H9 (cell line): ENCODE measurements at regions not wholly inside any gene's neighbourhood (a gene's known extent, or its start where the extent isn't known, plus 50 kb on each side); places are given as distances from the start of the nearest gene placed in this dataset.

Source experiments
- DNase-seq: peaks from one replicate; pipeline ENCODE4 v3.0.0-alpha.2; 2017
- H2AFZ ChIP-seq: one replicate; pipeline ENCODE4 v1.6.1; 2013; ENCODE audit warnings: mild to moderate bottlenecking, low read length, control low read depth, moderate library complexity
- H2AK5ac ChIP-seq: 2 replicates; pipeline ENCODE4 v1.6.1; 2013; ENCODE audit warnings: low read length, control low read depth, mixed read lengths; ENCODE audit not compliant: insufficient read length
- H2BK120ac ChIP-seq: one replicate; pipeline ENCODE4 v1.6.1; 2013; ENCODE audit warnings: low read depth, mild to moderate bottlenecking, low read length, control low read depth, inconsistent platforms; ENCODE audit not compliant: poor library complexity, severe bottlenecking
- H2BK12ac ChIP-seq: 2 replicates; pipeline ENCODE4 v1.6.1; 2013; ENCODE audit warnings: low read length, control low read depth, mixed read lengths, low read depth; ENCODE audit not compliant: insufficient read length
- H2BK15ac ChIP-seq: 2 replicates; pipeline ENCODE4 v1.6.1; 2013; ENCODE audit warnings: low read depth, low read length, control low read depth
- H2BK20ac ChIP-seq: one replicate; pipeline ENCODE4 v1.6.1; 2013; ENCODE audit warnings: low read depth, mild to moderate bottlenecking, low read length, control low read depth, inconsistent platforms; ENCODE audit not compliant: poor library complexity, severe bottlenecking
- H2BK5ac ChIP-seq: 2 replicates; pipeline ENCODE4 v1.6.1; 2013; ENCODE audit warnings: low read length, control low read depth, mixed read lengths; ENCODE audit not compliant: insufficient read length
- H3K14ac ChIP-seq: 2 replicates; pipeline ENCODE4 v1.6.1; 2013; ENCODE audit warnings: low read length, control low read depth; ENCODE audit not compliant: insufficient read depth
- H3K18ac ChIP-seq: 2 replicates; pipeline ENCODE4 v1.6.1; 2013; ENCODE audit warnings: low read depth, mild to moderate bottlenecking, mixed read lengths, low read length, control low read depth; ENCODE audit not compliant: insufficient read length
- H3K23ac ChIP-seq: 2 replicates; pipeline ENCODE4 v1.6.1; 2013; ENCODE audit warnings: low read length, control low read depth, mixed read lengths, low read depth; ENCODE audit not compliant: insufficient read length
- H3K23me2 ChIP-seq: 2 replicates; pipeline ENCODE4 v1.6.1; 2013; ENCODE audit warnings: low read depth, mild to moderate bottlenecking, mixed read lengths, low read length, control low read depth; ENCODE audit not compliant: insufficient read length, poor library complexity, severe bottlenecking
- H3K27ac ChIP-seq: 2 replicates; pipeline ENCODE4 v1.5.1; 2013; ENCODE audit warnings: low read length, control low read depth, mixed read lengths, low read depth; ENCODE audit not compliant: insufficient read length
- H3K27me3 ChIP-seq: 2 replicates; pipeline ENCODE4 v1.6.1; 2013; ENCODE audit warnings: low read length, control low read depth, inconsistent platforms; ENCODE audit not compliant: insufficient read depth
- H3K4ac ChIP-seq: 2 replicates; pipeline ENCODE4 v1.6.1; 2013; ENCODE audit warnings: low read depth, mild to moderate bottlenecking, control low read depth, inconsistent platforms, low read length, moderate library complexity
- H3K4me1 ChIP-seq: 2 replicates; pipeline ENCODE4 v1.6.1; 2013; ENCODE audit warnings: low read length, control low read depth, inconsistent platforms; ENCODE audit not compliant: insufficient read depth
- H3K4me2 ChIP-seq: 2 replicates; pipeline ENCODE4 v1.6.1; 2013; ENCODE audit warnings: low read length, control low read depth, mixed read lengths; ENCODE audit not compliant: insufficient read length, insufficient read depth
- H3K56ac ChIP-seq: 2 replicates; pipeline ENCODE4 v1.6.1; 2013; ENCODE audit warnings: low read depth, mild to moderate bottlenecking, mixed read lengths, low read length, control low read depth; ENCODE audit not compliant: insufficient read length
- H3K79me1 ChIP-seq: 2 replicates; pipeline ENCODE4 v1.6.1; 2013; ENCODE audit warnings: low read depth, mild to moderate bottlenecking, moderate library complexity, low read length, control low read depth, inconsistent platforms; ENCODE audit not compliant: insufficient read depth, poor library complexity, severe bottlenecking
- H3K79me2 ChIP-seq: 2 replicates; pipeline ENCODE4 v1.6.1; 2013; ENCODE audit warnings: low read length, control low read depth, inconsistent platforms; ENCODE audit not compliant: insufficient read depth
- H3K9ac ChIP-seq: 2 replicates; pipeline ENCODE4 v1.6.1; 2013; ENCODE audit warnings: low read length, control low read depth, mixed read lengths; ENCODE audit not compliant: insufficient read length; ENCODE audit errors: extremely low read depth
- H3K9me3 ChIP-seq: one replicate; pipeline ENCODE4 v1.6.1; 2013; ENCODE audit warnings: low read depth, low read length, inconsistent platforms; ENCODE audit not compliant: control insufficient read depth
- H3T11ph ChIP-seq: one replicate; pipeline ENCODE4 v1.6.1; 2013; ENCODE audit warnings: mild to moderate bottlenecking, low read length, control low read depth, inconsistent platforms
- H4K20me1 ChIP-seq: one replicate; pipeline ENCODE4 v1.6.1; 2013; ENCODE audit not compliant: control insufficient read depth, insufficient read length, insufficient read depth
- H4K5ac ChIP-seq: 2 replicates; pipeline ENCODE4 v1.6.1; 2013; ENCODE audit warnings: low read depth, mild to moderate bottlenecking, mixed read lengths, low read length, control low read depth; ENCODE audit not compliant: insufficient read length
- H4K8ac ChIP-seq: replicated peaks from 2 replicates; pipeline ENCODE4 v1.6.1; 2013; ENCODE audit warnings: low read length, control low read depth, mixed read lengths, low read depth; ENCODE audit not compliant: insufficient read length
- H4K91ac ChIP-seq: 2 replicates; pipeline ENCODE4 v1.6.1; 2013; ENCODE audit warnings: low read depth, mild to moderate bottlenecking, moderate library complexity, mixed read lengths, low read length, control low read depth; ENCODE audit not compliant: insufficient read length
- H3K27ac Mint-ChIP-seq, 3 experiments: 2 replicates in 2 of 3; 3 replicates in 1 of 3; pipeline ENCODE4 v1.8.0; 2020 to 2021; ENCODE audit warnings: mixed read lengths in 3 of 3, mild to moderate bottlenecking in 1 of 3, moderate library complexity in 1 of 3
- H3K27me3 Mint-ChIP-seq: 2 replicates; pipeline ENCODE4 v1.8.0; 2021; ENCODE audit warnings: low read depth, mild to moderate bottlenecking, moderate library complexity, mixed read lengths
- H3K36me3 Mint-ChIP-seq, 3 experiments: 2 replicates in 2 of 3; 3 replicates in 1 of 3; pipeline ENCODE4 v1.8.0; 2020 to 2021; ENCODE audit warnings: low read depth in 3 of 3, mixed read lengths in 3 of 3; ENCODE audit not compliant: insufficient read depth in 1 of 3
- H3K4me1 Mint-ChIP-seq, 2 experiments: 2 replicates each; pipeline ENCODE4 v1.8.0; 2020; ENCODE audit warnings: mixed read lengths in 2 of 2
- H3K4me3 Mint-ChIP-seq, 2 experiments: 2 replicates in 1 of 2; 3 replicates in 1 of 2; pipeline ENCODE4 v1.8.0; 2020 to 2021; ENCODE audit warnings: mild to moderate bottlenecking in 2 of 2, mixed read lengths in 2 of 2, moderate library complexity in 1 of 2
- H3K9me3 Mint-ChIP-seq, 2 experiments: 2 replicates in 1 of 2; 3 replicates in 1 of 2; pipeline ENCODE4 v1.8.0; 2020; ENCODE audit warnings: mild to moderate bottlenecking in 2 of 2, mixed read lengths in 2 of 2, moderate library complexity in 1 of 2
- WGBS: extraction: QIAGEN DNeasy Blood & Tissue Kit; methylation state at CpG from one replicate; pipeline ENCODE4 v1.1.7; 2013; ENCODE audit warnings: missing lambda C conversion rate, low lambda C conversion rate, mixed read lengths; ENCODE audit not compliant: insufficient read length; ENCODE audit errors: extremely low coverage; 5-methylcytosine and 5-hydroxymethylcytosine counted together
- TF ChIP-seq, protein P1 (sequence below): fragments of 200-600 bp; sonication (generic); conservative IDR thresholded peaks from 3 replicates; pipeline ENCODE4 v1.8.0; 2021; ENCODE audit warnings: antibody characterized with exemption, mild to moderate bottlenecking

DNA sequence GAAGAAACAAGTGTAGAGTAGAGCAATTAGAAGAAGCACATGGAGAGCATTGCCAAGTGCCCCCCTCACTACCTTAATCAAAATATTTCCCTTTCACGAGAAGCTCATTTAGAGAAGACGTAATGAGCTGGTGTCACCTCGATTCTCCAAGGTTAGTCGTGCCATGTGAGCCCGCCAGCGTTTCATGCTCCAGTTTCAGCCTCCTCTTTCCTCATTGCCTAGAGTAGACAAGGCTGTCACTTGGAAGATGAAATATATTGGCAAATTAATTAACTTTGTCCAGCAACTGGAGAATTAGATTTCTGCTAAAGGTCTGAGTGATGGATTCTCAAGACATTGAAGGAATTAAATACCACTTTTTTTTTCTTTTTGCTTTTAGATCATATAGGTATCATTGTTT is 399.6 kb downstream of the TUSC7 start:
- peaks cover 4% of the 10 kb centered on the region; the same call in 1 of the 2 replicates for H3K4me1 ChIP-seq
- no peak overlapping the region for H2AK5ac ChIP-seq
- no peak overlapping the region for H2BK5ac ChIP-seq
- no peak overlapping the region for H4K91ac ChIP-seq
- WGBS, result no CpG with 5 or more reads among the region's 6 CpGs
- no peak overlapping the region for H3K14ac ChIP-seq
- no peaks in the 10 kb centered on the region for H3K9me3 ChIP-seq
- no peaks in the 10 kb centered on the region for H3K79me2 ChIP-seq
- H3T11ph ChIP-seq, result no peak overlapping the region
- H2AFZ ChIP-seq, result no peak overlapping the region
- H2BK120ac ChIP-seq, result no peak overlapping the region
- H3K9me3 Mint-ChIP-seq, result no peaks in the 10 kb centered on the region
- no peak overlapping the region for H3K4ac ChIP-seq
- no peak overlapping the region for H3K4me2 ChIP-seq
- no peak overlapping the region for H4K8ac ChIP-seq
- no peaks in the 10 kb centered on the region for H3K27me3 Mint-ChIP-seq
- no peak overlapping the region for H3K4me3 Mint-ChIP-seq
- TF ChIP-seq, protein P1, sequence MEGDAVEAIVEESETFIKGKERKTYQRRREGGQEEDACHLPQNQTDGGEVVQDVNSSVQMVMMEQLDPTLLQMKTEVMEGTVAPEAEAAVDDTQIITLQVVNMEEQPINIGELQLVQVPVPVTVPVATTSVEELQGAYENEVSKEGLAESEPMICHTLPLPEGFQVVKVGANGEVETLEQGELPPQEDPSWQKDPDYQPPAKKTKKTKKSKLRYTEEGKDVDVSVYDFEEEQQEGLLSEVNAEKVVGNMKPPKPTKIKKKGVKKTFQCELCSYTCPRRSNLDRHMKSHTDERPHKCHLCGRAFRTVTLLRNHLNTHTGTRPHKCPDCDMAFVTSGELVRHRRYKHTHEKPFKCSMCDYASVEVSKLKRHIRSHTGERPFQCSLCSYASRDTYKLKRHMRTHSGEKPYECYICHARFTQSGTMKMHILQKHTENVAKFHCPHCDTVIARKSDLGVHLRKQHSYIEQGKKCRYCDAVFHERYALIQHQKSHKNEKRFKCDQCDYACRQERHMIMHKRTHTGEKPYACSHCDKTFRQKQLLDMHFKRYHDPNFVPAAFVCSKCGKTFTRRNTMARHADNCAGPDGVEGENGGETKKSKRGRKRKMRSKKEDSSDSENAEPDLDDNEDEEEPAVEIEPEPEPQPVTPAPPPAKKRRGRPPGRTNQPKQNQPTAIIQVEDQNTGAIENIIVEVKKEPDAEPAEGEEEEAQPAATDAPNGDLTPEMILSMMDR, result no peak
- H3K27ac ChIP-seq, result no peak overlapping the region
- peaks cover 0 to 5% (median 3%) of the 10 kb centered on the region in 3 experiments; a peak in 4 of 7 replicates for H3K36me3 Mint-ChIP-seq
- no peak overlapping the region; a peak in 2 of 7 replicates for H3K27ac Mint-ChIP-seq
- no peak for DNase-seq
- no peaks in the 10 kb centered on the region for H3K79me1 ChIP-seq
- H3K9ac ChIP-seq, result no peak overlapping the region
- no peak overlapping the region for H2BK12ac ChIP-seq
- no peaks in the 10 kb centered on the region for H4K20me1 ChIP-seq
- no peaks in the 10 kb centered on the region for H3K23me2 ChIP-seq
- no peak overlapping the region for H3K56ac ChIP-seq
- H4K5ac ChIP-seq, result no peak overlapping the region
- H3K23ac ChIP-seq, result no peak overlapping the region
- H3K27me3 ChIP-seq, result no peaks in the 10 kb centered on the region
- H2BK15ac ChIP-seq, result no peak overlapping the region
- H2BK20ac ChIP-seq, result no peak overlapping the region
- no peak overlapping the region for H3K18ac ChIP-seq
- peaks cover 21 to 25% of the 10 kb centered on the region in 2 experiments for H3K4me1 Mint-ChIP-seq
